Karpas-422 (cell line): ENCODE measurements at regions not wholly inside any gene's neighbourhood (a gene's known extent, or its start where the extent isn't known, plus 50 kb on each side); places are given as distances from the start of the nearest gene placed in this dataset.

Source experiments
- DNase-seq: peaks from one replicate; pipeline ENCODE4 v3.0.0-alpha.2; 2015
- H2AFZ ChIP-seq: fragments of 200-600 bp; sonication (generic); 2 replicates; pipeline ENCODE4 v1.6.1; 2014; ENCODE audit warnings: antibody characterized with exemption, low read length, mixed read lengths
- H3K27ac ChIP-seq: fragments of 200-600 bp; sonication (generic); 2 replicates; pipeline ENCODE4 v1.5.1; 2014; ENCODE audit warnings: mild to moderate bottlenecking, low read length, moderate library complexity
- H3K27me3 ChIP-seq: fragments of 200-600 bp; sonication (generic); 2 replicates; pipeline ENCODE4 v1.6.1; 2014; ENCODE audit warnings: low read length, mixed read lengths
- H3K36me3 ChIP-seq: fragments of 200-600 bp; sonication (generic); 2 replicates; pipeline ENCODE4 v1.6.1; 2014; ENCODE audit warnings: low read length, mixed read lengths; ENCODE audit not compliant: insufficient read depth
- H3K4me1 ChIP-seq: fragments of 200-600 bp; sonication (generic); 2 replicates; pipeline ENCODE4 v1.6.1; 2014; ENCODE audit warnings: mild to moderate bottlenecking, low read length, mixed read lengths
- H3K4me2 ChIP-seq: fragments of 200-600 bp; sonication (generic); 2 replicates; pipeline ENCODE4 v1.6.1; 2014; ENCODE audit warnings: low read length, low read depth, mild to moderate bottlenecking; ENCODE audit not compliant: poor library complexity, severe bottlenecking
- H3K4me3 ChIP-seq: fragments of 200-600 bp; sonication (generic); 2 replicates; pipeline ENCODE4 v1.5.1; 2014; ENCODE audit warnings: mild to moderate bottlenecking, antibody characterized with exemption, low read length, mixed read lengths
- H3K79me2 ChIP-seq: fragments of 200-600 bp; sonication (generic); 2 replicates; pipeline ENCODE4 v1.6.1; 2014; ENCODE audit warnings: mild to moderate bottlenecking, low read length, mixed read lengths
- H3K9ac ChIP-seq: fragments of 200-600 bp; sonication (generic); 2 replicates; pipeline ENCODE4 v1.6.0; 2014; ENCODE audit warnings: low read length
- H3K9me2 ChIP-seq: fragments of 200-600 bp; sonication (generic), shearing (Covaris generic); replicated peaks from 2 replicates; pipeline ENCODE4 v1.6.0; 2014; ENCODE audit warnings: mild to moderate bottlenecking, low read length, moderate library complexity; ENCODE audit not compliant: insufficient read depth
- H3K9me3 ChIP-seq: fragments of 300-700, 200-600 bp; sonication (generic); 2 replicates; pipeline ENCODE4 v1.6.1; 2014; ENCODE audit warnings: low read length, mixed read lengths
- H4K20me1 ChIP-seq: fragments of 200-600 bp; sonication (generic); 2 replicates; pipeline ENCODE4 v1.6.1; 2014; ENCODE audit warnings: mild to moderate bottlenecking, antibody characterized with exemption, low read length, low read depth; ENCODE audit not compliant: insufficient read depth

- Histone ChIP-seq H3K36me3 (no peaks in the 10 kb centered on the region), H3K79me2 (no peaks in the 10 kb centered on the region), H3K4me1 (no peaks in the 10 kb centered on the region), H3K9ac (no peak overlapping the region), H3K4me2 (no peak overlapping the region), H3K9me2 (no peaks in the 10 kb centered on the region), H3K27me3 (no peaks in the 10 kb centered on the region), H2AFZ (no peak overlapping the region), H3K27ac (no peak overlapping the region), H4K20me1 (no peaks in the 10 kb centered on the region), H3K9me3 (no peaks in the 10 kb centered on the region), H3K4me3 (no peak overlapping the region)
- DNase-seq, result no peak
Measured at GRCh38 chr2:163351143-163351542, 384.7 kb downstream of the FIGN start.

GRCh38 chr2:163348857-163349380, 386.9 kb downstream of the FIGN start:
- no peak overlapping the region for H3K9ac ChIP-seq
- H4K20me1 ChIP-seq, result no peaks in the 10 kb centered on the region
- no peak overlapping the region for H3K4me2 ChIP-seq
- no peaks in the 10 kb centered on the region for H3K4me1 ChIP-seq
- no peaks in the 10 kb centered on the region for H3K79me2 ChIP-seq
- H3K36me3 ChIP-seq, result no peaks in the 10 kb centered on the region
- H3K9me3 ChIP-seq, result no peaks in the 10 kb centered on the region
- no peak overlapping the region for H3K4me3 ChIP-seq
- H3K27me3 ChIP-seq, result no peaks in the 10 kb centered on the region
- peak; percentile 41 for DNase-seq
- H2AFZ ChIP-seq, result no peak overlapping the region
- H3K9me2 ChIP-seq, result no peaks in the 10 kb centered on the region
- H3K27ac ChIP-seq, result no peak overlapping the region

- Histone ChIP-seq H3K4me1 (no peaks in the 10 kb centered on the region), H3K79me2 (no peaks in the 10 kb centered on the region), H3K4me2 (no peak overlapping the region), H3K36me3 (no peaks in the 10 kb centered on the region), H3K9ac (no peak overlapping the region), H3K9me2 (no peaks in the 10 kb centered on the region), H3K9me3 (no peaks in the 10 kb centered on the region), H3K4me3 (no peak overlapping the region), H3K27me3 (no peaks in the 10 kb centered on the region), H2AFZ (no peak overlapping the region), H4K20me1 (no peaks in the 10 kb centered on the region), H3K27ac (no peak overlapping the region)
- no peak for DNase-seq
Measured at GRCh38 chr2:163347982-163348856, 387.6 kb downstream of the FIGN start.

- H2AFZ ChIP-seq, result no peak overlapping the region
- peak; percentile 85 for DNase-seq
- no peaks in the 10 kb centered on the region for H4K20me1 ChIP-seq
- no peaks in the 10 kb centered on the region for H3K9me2 ChIP-seq
- no peak overlapping the region for H3K27ac ChIP-seq
- no peaks in the 10 kb centered on the region for H3K9me3 ChIP-seq
- no peaks in the 10 kb centered on the region for H3K36me3 ChIP-seq
- H3K4me3 ChIP-seq, result no peak overlapping the region
- H3K79me2 ChIP-seq, result no peaks in the 10 kb centered on the region
- H3K4me2 ChIP-seq, result peak overlapping the region; percentile 19
- no peaks in the 10 kb centered on the region for H3K27me3 ChIP-seq
- H3K9ac ChIP-seq, result no peak overlapping the region
- H3K4me1 ChIP-seq, result no peaks in the 10 kb centered on the region
Measured at GRCh38 chr2:163345795-163346573, 389.8 kb downstream of the FIGN start.

GRCh38 chr2:163343316-163343715, 392.5 kb downstream of the FIGN start:
- Histone ChIP-seq H3K9ac (no peak overlapping the region), H3K4me1 (no peaks in the 10 kb centered on the region), H3K4me2 (no peak overlapping the region), H3K9me2 (no peaks in the 10 kb centered on the region), H3K9me3 (no peaks in the 10 kb centered on the region), H2AFZ (no peak overlapping the region), H3K4me3 (no peak overlapping the region), H3K27ac (no peak overlapping the region), H4K20me1 (no peaks in the 10 kb centered on the region), H3K36me3 (no peaks in the 10 kb centered on the region), H3K27me3 (no peaks in the 10 kb centered on the region), H3K79me2 (no peaks in the 10 kb centered on the region)
- no peak for DNase-seq

GRCh38 chr2:163341426-163341825, 394.4 kb downstream of the FIGN start:
- no peaks in the 10 kb centered on the region for H3K79me2 ChIP-seq

GRCh38 chr2:163338270-163338669, 397.5 kb downstream of the FIGN start:
- Histone ChIP-seq H3K4me1 (no peaks in the 10 kb centered on the region), H3K9me2 (no peaks in the 10 kb centered on the region), H3K4me2 (no peak overlapping the region), H3K27me3 (no peaks in the 10 kb centered on the region), H3K4me3 (no peak overlapping the region), H3K36me3 (no peaks in the 10 kb centered on the region), H3K27ac (no peak overlapping the region), H3K9me3 (no peaks in the 10 kb centered on the region), H3K79me2 (no peaks in the 10 kb centered on the region), H2AFZ (no peak overlapping the region), H3K9ac (no peak overlapping the region), H4K20me1 (no peaks in the 10 kb centered on the region)
- DNase-seq, result no peak

More at GRCh38 chr2:163341426-163341825, 394.4 kb downstream of the FIGN start:
- Histone ChIP-seq H3K36me3 (no peaks in the 10 kb centered on the region), H3K27ac (no peak overlapping the region), H3K4me1 (no peaks in the 10 kb centered on the region), H3K4me2 (no peak overlapping the region), H3K27me3 (no peaks in the 10 kb centered on the region), H3K9me2 (no peaks in the 10 kb centered on the region), H3K4me3 (no peak overlapping the region), H4K20me1 (no peaks in the 10 kb centered on the region), H2AFZ (no peak overlapping the region), H3K9me3 (no peaks in the 10 kb centered on the region), H3K9ac (no peak overlapping the region)
- DNase-seq, result no peak

- no peaks in the 10 kb centered on the region for H3K79me2 ChIP-seq
Measured at GRCh38 chr2:163324677-163325076, 411.1 kb downstream of the FIGN start.

More at GRCh38 chr2:163324677-163325076, 411.1 kb downstream of the FIGN start:
- no peaks in the 10 kb centered on the region for H3K9me2 ChIP-seq
- H3K4me1 ChIP-seq, result no peaks in the 10 kb centered on the region
- no peak for DNase-seq
- no peak overlapping the region for H2AFZ ChIP-seq
- H3K4me2 ChIP-seq, result no peak overlapping the region
- H3K9me3 ChIP-seq, result no peaks in the 10 kb centered on the region
- no peaks in the 10 kb centered on the region for H4K20me1 ChIP-seq
- no peaks in the 10 kb centered on the region for H3K36me3 ChIP-seq
- no peak overlapping the region for H3K9ac ChIP-seq
- H3K27ac ChIP-seq, result no peak overlapping the region
- no peaks in the 10 kb centered on the region for H3K27me3 ChIP-seq
- H3K4me3 ChIP-seq, result no peak overlapping the region
